Hepatocyte (in vitro differentiated cells): ENCODE measurements at regions not wholly inside any gene's neighbourhood (a gene's known extent, or its start where the extent isn't known, plus 50 kb on each side); places are given as distances from the start of the nearest gene placed in this dataset.

ENCODE experiments used
- DNase-seq: peaks from one replicate; pipeline ENCODE4 v3.0.0-alpha.2; 2016; ENCODE audit warnings: low spot score
- H2AFZ ChIP-seq: fragments of 200-600 bp; sonication (generic); 2 replicates; pipeline ENCODE4 v1.6.0; 2016; ENCODE audit warnings: antibody characterized with exemption, mild to moderate bottlenecking
- H3K27ac ChIP-seq: fragments of 200-600 bp; sonication (generic); 2 replicates; pipeline ENCODE4 v1.5.1; 2016; ENCODE audit warnings: mild to moderate bottlenecking
- H3K27me3 ChIP-seq: fragments of 200-600 bp; sonication (generic); 2 replicates; pipeline ENCODE4 v1.6.1; 2016
- H3K36me3 ChIP-seq: fragments of 200-600 bp; sonication (generic); replicated peaks from 2 replicates; pipeline ENCODE4 v1.5.1; 2016; ENCODE audit warnings: low read depth; ENCODE audit not compliant: insufficient read depth
- H3K4me1 ChIP-seq: fragments of 200-600 bp; sonication (generic); 2 replicates; pipeline ENCODE4 v1.5.1; 2016; ENCODE audit warnings: mild to moderate bottlenecking, moderate library complexity; ENCODE audit not compliant: insufficient read depth
- H3K4me2 ChIP-seq: fragments of 200-600 bp; sonication (generic); 2 replicates; pipeline ENCODE4 v1.6.0; 2016
- H3K4me3 ChIP-seq: fragments of 200-600 bp; sonication (generic); 2 replicates; pipeline ENCODE4 v1.5.1; 2016; ENCODE audit warnings: mild to moderate bottlenecking
- H3K79me2 ChIP-seq: fragments of 200-600 bp; sonication (generic); 2 replicates; pipeline ENCODE4 v1.6.0; 2017; ENCODE audit warnings: mild to moderate bottlenecking
- H3K9me2 ChIP-seq: fragments of 200-600 bp; sonication (generic); replicated peaks from 2 replicates; pipeline ENCODE4 v1.6.0; 2017; ENCODE audit warnings: mild to moderate bottlenecking; ENCODE audit not compliant: insufficient read depth
- H3K9me3 ChIP-seq: fragments of 200-600 bp; sonication (generic); 2 replicates; pipeline ENCODE4 v1.5.1; 2016; ENCODE audit warnings: low read depth, mild to moderate bottlenecking
- H4K20me1 ChIP-seq: fragments of 200-600 bp; sonication (generic); 2 replicates; pipeline ENCODE4 v1.6.0; 2016; ENCODE audit warnings: mild to moderate bottlenecking; ENCODE audit not compliant: insufficient read depth, poor library complexity, severe bottlenecking
- EZH2 ChIP-seq: fragments of 200-600 bp; sonication (generic); IDR thresholded peaks from 2 replicates; pipeline ENCODE4 v1.6.1; 2016; ENCODE audit warnings: antibody characterized with exemption, mild to moderate bottlenecking, borderline replicate concordance
- EZH2phosphoT487 ChIP-seq: fragments of 200-600 bp; sonication (generic); IDR thresholded peaks from one replicate; pipeline ENCODE4 v1.6.1; 2018; ENCODE audit warnings: antibody characterized with exemption, mild to moderate bottlenecking, low read depth, moderate library complexity; ENCODE audit not compliant: unreplicated experiment, severe bottlenecking
- WGBS: methylation state at CpG from one replicate; pipeline ENCODE4 v1.1.6; 2016; ENCODE audit warnings: low lambda C conversion rate; ENCODE audit errors: missing lambda C conversion rate; 5-methylcytosine and 5-hydroxymethylcytosine counted together
- TF ChIP-seq, protein P1 (sequence below): fragments of 200-600 bp; sonication (generic); IDR thresholded peaks from 2 replicates; pipeline ENCODE4 v1.5.1; 2016; ENCODE audit warnings: antibody characterized with exemption, mild to moderate bottlenecking; ENCODE audit not compliant: poor library complexity

DNA sequence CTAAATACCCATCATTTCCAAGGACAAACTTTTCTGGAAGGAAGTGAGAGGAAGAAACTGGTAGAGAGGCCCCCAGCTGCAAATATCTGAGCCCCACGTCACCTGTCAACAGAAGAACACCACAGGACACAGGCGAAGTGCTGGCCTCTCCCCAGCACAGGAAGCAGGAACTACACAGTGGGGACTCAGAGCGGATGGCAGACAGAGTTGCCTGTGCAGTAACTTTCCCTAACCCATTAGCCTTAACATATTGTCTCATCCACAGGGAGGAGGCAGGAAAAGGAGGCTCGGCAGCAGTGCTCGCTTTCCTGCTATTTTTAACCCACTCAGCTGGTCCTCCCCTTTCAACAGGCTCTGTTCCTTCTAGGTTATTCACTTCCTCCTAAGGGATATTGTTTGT lies 111.5 kb upstream of the TMPO start:
- no peak overlapping the region for H3K27ac ChIP-seq
- 82% methylated on average over 5 of the region's 5 CpGs for WGBS

DNA sequence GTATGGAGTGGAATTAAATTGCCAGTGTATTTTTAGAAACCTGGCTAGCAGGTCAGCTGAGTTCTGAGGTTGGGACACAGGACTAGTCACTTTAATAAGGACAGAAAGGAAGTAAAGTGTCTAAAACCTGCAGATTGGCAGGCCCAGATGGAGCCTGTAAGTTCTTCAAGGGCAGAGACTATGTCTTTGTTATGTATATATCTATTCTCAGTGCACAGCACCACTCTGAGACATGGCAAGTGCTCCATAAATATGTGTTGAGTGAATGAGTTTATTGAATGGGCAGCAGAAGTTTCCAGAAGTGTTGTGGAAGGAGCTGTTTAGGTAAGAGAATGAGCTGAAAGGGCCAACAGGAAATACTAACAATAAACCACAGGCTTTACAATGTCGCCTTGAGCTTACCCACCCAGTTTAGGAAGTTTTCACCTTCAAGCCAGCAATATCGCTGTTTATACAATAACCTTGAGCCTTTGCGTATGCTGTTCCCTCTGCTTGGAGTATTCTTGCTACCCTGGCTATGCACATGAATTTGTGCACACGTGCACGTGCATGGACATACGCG lies 109.5 kb upstream of the TMPO start:
- Histone ChIP-seq H4K20me1 (no peaks in the 10 kb centered on the region), H3K27me3 (no peaks in the 10 kb centered on the region), H3K36me3 (no peaks in the 10 kb centered on the region), H2AFZ (no peak overlapping the region), H3K79me2 (no peaks in the 10 kb centered on the region), H3K4me3 (no peak overlapping the region), H3K9me3 (no peaks in the 10 kb centered on the region), H3K27ac (no peak overlapping the region), H3K4me2 (no peak overlapping the region), H3K4me1 (no peaks in the 10 kb centered on the region), H3K9me2 (no peaks in the 10 kb centered on the region)
- DNase-seq: no peak
- WGBS: 91% methylated on average over 7 of the region's 7 CpGs
- TF ChIP-seq EZH2 (no peak), EZH2phosphoT487 (no peak)
- TF ChIP-seq, protein P1, sequence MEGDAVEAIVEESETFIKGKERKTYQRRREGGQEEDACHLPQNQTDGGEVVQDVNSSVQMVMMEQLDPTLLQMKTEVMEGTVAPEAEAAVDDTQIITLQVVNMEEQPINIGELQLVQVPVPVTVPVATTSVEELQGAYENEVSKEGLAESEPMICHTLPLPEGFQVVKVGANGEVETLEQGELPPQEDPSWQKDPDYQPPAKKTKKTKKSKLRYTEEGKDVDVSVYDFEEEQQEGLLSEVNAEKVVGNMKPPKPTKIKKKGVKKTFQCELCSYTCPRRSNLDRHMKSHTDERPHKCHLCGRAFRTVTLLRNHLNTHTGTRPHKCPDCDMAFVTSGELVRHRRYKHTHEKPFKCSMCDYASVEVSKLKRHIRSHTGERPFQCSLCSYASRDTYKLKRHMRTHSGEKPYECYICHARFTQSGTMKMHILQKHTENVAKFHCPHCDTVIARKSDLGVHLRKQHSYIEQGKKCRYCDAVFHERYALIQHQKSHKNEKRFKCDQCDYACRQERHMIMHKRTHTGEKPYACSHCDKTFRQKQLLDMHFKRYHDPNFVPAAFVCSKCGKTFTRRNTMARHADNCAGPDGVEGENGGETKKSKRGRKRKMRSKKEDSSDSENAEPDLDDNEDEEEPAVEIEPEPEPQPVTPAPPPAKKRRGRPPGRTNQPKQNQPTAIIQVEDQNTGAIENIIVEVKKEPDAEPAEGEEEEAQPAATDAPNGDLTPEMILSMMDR: no peak

More for the DNA sequence above, 111.5 kb upstream of the TMPO start:
- no peak for DNase-seq
- Histone ChIP-seq H3K9me3 (no peaks in the 10 kb centered on the region), H4K20me1 (no peaks in the 10 kb centered on the region), H2AFZ (no peak overlapping the region), H3K4me1 (peaks cover 5% of the 10 kb centered on the region), H3K36me3 (no peaks in the 10 kb centered on the region), H3K27me3 (no peaks in the 10 kb centered on the region), H3K4me3 (no peak overlapping the region), H3K79me2 (no peaks in the 10 kb centered on the region), H3K9me2 (no peaks in the 10 kb centered on the region), H3K4me2 (no peak overlapping the region)
- TF ChIP-seq, protein P1: no peak
- no peak for TF ChIP-seq EZH2phosphoT487
- TF ChIP-seq EZH2: no peak

DNA sequence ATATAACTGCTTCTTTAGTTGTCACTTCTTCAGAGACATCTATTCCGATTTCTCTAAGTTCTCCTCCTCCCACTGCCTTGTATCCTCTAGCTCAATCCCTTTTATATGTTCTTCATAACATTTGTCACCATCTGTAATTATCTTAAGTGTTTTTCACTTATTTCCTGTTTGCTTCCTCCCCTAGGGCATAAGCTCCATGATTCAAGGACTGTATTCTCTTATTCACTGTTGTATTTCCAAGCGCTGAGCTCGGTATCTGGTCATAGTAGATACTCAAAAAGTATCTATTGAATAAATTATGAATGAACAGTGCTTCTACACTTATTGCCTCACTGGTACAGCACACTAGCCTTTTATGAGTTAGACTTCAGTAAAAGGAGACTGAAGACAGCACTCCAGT lies 109.0 kb upstream of the TMPO start:
- TF ChIP-seq, protein P1: no peak
- Histone ChIP-seq H3K4me2 (no peak overlapping the region), H3K27ac (no peak overlapping the region), H3K9me3 (no peaks in the 10 kb centered on the region), H3K9me2 (no peaks in the 10 kb centered on the region), H3K4me3 (no peak overlapping the region), H4K20me1 (no peaks in the 10 kb centered on the region), H3K36me3 (no peaks in the 10 kb centered on the region), H3K79me2 (no peaks in the 10 kb centered on the region), H2AFZ (no peak overlapping the region), H3K27me3 (no peaks in the 10 kb centered on the region), H3K4me1 (no peaks in the 10 kb centered on the region)
- no peak for DNase-seq
- WGBS: 96% methylated on average over 3 of the region's 3 CpGs

DNA sequence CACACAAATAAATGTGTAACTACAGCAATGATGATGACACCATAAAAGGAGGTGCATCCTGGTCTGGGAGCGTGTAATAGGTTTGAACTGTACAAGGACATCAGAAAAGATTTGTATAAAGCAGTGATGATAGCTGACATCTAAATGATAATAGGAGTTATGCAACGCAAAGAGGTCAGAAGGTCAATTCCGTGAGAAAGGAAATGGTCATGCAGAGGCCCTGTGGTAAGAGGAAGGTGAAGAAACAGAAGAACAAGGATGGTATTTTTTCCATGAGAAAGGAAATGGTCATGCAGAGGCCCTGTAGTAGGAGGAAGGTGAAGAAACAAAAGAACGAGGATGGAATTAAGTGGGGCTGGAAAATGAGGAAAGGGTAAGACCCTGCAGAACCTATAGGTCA lies 106.7 kb upstream of the TMPO start:
- WGBS: 93% methylated on average over 4 of the region's 4 CpGs
- no peak overlapping the region for H3K4me3 ChIP-seq
- no peaks in the 10 kb centered on the region for H4K20me1 ChIP-seq
- no peaks in the 10 kb centered on the region for H3K9me2 ChIP-seq
- no peak overlapping the region for H3K4me2 ChIP-seq
- H3K4me1 ChIP-seq: no peaks in the 10 kb centered on the region
- TF ChIP-seq, protein P1: no peak
- TF ChIP-seq EZH2 (no peak), EZH2phosphoT487 (no peak)
- no peak for DNase-seq
- no peak overlapping the region for H3K27ac ChIP-seq
- no peaks in the 10 kb centered on the region for H3K9me3 ChIP-seq
- no peak overlapping the region for H2AFZ ChIP-seq
- no peaks in the 10 kb centered on the region for H3K36me3 ChIP-seq
- H3K27me3 ChIP-seq: no peaks in the 10 kb centered on the region
- H3K79me2 ChIP-seq: no peaks in the 10 kb centered on the region
